ENCODE measurements at regions not wholly inside any gene's neighbourhood (a gene's known extent, or its start where the extent isn't known, plus 50 kb on each side); places are given as distances from the start of the nearest gene placed in this dataset.
A peak's percentile ranks its signal among the peaks of the same experiment; 100 is the strongest.

DNA sequence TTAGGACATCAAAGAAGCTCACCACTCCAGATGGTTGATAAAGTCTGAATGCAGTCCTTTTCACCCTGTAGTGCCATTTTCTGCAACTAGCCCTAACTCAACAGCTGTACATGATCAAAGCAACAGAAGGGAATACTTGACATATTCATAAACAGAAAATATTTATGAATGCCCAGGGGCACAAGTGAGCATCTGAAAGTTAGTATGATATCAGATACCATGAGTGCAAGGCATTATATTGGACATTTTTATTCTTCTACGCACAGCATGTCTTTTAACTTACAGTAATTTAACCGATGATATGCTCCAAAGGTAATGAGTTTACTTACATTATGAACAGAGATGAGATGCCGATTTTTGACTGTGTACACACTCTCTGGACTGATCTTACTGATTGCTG, 142.0 kb downstream of the MCHR2 start:
- no peak overlapping the region for H3K4me3 ChIP-seq (ENCODE audit: low read depth, low read length)
- H3K27ac ChIP-seq (ENCODE audit: low read depth, low read length) = no peak overlapping the region
- H3K27me3 ChIP-seq (ENCODE audit: control insufficient read depth, insufficient read depth, low read length) = no peaks in the 10 kb centered on the region
- CTCF ChIA-PET = no interaction called here
- TF ChIP-seq, protein P1, sequence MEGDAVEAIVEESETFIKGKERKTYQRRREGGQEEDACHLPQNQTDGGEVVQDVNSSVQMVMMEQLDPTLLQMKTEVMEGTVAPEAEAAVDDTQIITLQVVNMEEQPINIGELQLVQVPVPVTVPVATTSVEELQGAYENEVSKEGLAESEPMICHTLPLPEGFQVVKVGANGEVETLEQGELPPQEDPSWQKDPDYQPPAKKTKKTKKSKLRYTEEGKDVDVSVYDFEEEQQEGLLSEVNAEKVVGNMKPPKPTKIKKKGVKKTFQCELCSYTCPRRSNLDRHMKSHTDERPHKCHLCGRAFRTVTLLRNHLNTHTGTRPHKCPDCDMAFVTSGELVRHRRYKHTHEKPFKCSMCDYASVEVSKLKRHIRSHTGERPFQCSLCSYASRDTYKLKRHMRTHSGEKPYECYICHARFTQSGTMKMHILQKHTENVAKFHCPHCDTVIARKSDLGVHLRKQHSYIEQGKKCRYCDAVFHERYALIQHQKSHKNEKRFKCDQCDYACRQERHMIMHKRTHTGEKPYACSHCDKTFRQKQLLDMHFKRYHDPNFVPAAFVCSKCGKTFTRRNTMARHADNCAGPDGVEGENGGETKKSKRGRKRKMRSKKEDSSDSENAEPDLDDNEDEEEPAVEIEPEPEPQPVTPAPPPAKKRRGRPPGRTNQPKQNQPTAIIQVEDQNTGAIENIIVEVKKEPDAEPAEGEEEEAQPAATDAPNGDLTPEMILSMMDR (IDR thresholded peaks at IDR 0.05; ENCODE audit: low read depth, low read length) = no peak
- DNase-seq (ENCODE audit: low read depth, low spot score) = no peak
- POLR2A ChIA-PET = no interaction called here
- no peaks in the 10 kb centered on the region for H3K9me3 ChIP-seq (ENCODE audit: control insufficient read depth, insufficient read depth, low read length)

DNA sequence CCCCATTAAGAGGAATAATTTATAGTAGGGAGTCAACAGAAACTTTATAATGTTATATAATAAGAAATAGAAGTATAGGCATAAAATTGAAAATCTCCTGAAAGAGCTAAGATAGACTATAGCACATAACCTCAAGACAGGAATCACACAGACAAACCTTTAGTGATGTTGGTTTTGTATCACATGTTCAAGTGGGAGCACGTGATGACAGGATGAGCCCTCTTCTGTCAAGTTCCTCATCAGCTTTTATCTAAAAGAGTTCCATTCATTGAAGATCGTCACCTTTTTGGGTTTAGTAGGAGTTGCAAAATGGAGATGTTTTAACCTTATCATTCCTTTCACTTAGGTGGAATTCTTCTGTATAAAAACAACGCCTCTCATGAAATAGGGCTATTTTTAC, 127.0 kb downstream of the MCHR2 start:
- no peak for DNase-seq (ENCODE audit: low read depth, low spot score)
- TF ChIP-seq, protein P1 (IDR thresholded peaks at IDR 0.05; ENCODE audit: low read depth, low read length) = no peak
- Histone ChIP-seq H3K27ac (ENCODE audit: low read depth, low read length) (no peak overlapping the region), H3K9me3 (ENCODE audit: control insufficient read depth, insufficient read depth, low read length) (no peaks in the 10 kb centered on the region), H3K4me3 (ENCODE audit: low read depth, low read length) (no peak overlapping the region), H3K27me3 (ENCODE audit: control insufficient read depth, insufficient read depth, low read length) (peaks cover 10% of the 10 kb centered on the region)
- CTCF ChIA-PET = interaction anchor here (0.6 to 6.1 kb wide), 25 partner anchors 9 to 797 kb away, joined by 3 to 359 read pairs (median 12); no protein-coding TSS in a partner anchor
- POLR2A ChIA-PET = no interaction called here

DNA sequence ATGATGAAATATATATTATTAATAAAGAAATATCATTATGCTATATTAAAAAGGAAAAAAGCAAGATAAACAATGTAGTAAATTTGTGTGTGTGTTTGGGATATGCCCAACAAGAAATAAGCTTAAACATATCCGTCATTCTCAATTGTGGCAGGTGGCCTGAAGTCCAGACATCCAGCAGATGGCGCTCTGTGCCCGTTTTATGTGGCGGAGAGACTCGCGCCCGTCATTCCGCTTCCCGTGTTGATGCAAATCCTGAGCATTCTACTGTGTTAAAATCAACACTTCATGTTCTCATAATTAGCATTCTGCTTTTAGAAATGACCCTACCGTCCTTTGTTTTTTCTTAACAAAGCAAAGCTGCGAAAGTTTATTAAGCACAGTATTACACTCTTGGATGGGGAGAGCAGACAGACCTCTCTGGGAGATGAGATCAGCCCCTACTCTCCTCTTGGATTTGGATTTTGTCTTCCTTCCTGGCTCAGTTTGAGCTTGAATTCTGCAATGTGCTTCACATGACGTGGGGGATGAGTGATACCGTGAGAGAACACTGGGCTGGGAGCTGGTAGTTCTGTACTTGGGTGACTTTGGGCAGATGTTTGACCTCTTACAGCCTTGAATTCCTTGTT, 125.8 kb downstream of the MCHR2 start:
- Histone ChIP-seq H3K27me3 (ENCODE audit: control insufficient read depth, insufficient read depth, low read length) (peaks cover 10% of the 10 kb centered on the region), H3K9me3 (ENCODE audit: control insufficient read depth, insufficient read depth, low read length) (no peaks in the 10 kb centered on the region), H3K27ac (ENCODE audit: low read depth, low read length) (no peak overlapping the region), H3K4me3 (ENCODE audit: low read depth, low read length) (no peak overlapping the region)
- TF ChIP-seq, protein P1 (IDR thresholded peaks at IDR 0.05; ENCODE audit: low read depth, low read length) = peak; percentile 88
- DNase-seq (ENCODE audit: low read depth, low spot score) = peak; percentile 36
- POLR2A ChIA-PET = no interaction called here
- CTCF ChIA-PET = interaction anchor here (0.5 to 6.1 kb wide), 87 partner anchors 9 to 1984 kb away, joined by 3 to 359 read pairs (median 5); no protein-coding TSS in a partner anchor
